ENCODE measurements at regions not wholly inside any gene's neighbourhood (a gene's known extent, or its start where the extent isn't known, plus 50 kb on each side); places are given as distances from the start of the nearest gene placed in this dataset.

DNA sequence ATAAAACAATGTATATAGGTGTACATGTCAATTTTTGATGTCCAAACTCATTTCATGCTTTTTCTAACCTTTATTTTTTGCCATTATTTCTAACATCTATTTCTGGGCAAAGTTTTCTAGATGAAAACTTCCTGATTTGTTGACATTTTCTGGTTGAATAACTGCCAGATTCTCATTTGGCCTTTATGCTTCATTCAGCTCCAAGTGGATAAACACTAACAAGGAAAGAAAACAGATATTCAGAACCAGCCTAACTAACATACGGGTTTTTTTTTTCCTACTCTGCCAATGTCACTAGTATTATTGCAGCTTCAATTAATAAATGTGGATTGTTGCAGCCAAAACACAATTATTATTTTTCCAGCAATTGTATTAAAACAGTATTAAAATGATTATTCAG, 50.9 kb upstream of the RAP1GDS1 start:
- H3K4me3 Mint-ChIP-seq = no peak overlapping the region
- H3K27ac Mint-ChIP-seq = no peak overlapping the region
- no peaks in the 10 kb centered on the region for H3K27me3 Mint-ChIP-seq
- no peak for DNase-seq (ENCODE audit: low spot score)
- ATAC-seq = no peak
- no peaks in the 10 kb centered on the region for H3K36me3 Mint-ChIP-seq
- H3K9me3 Mint-ChIP-seq = no peaks in the 10 kb centered on the region
- H3K4me1 Mint-ChIP-seq (ENCODE audit: low read depth in 2 of 2) = no peaks in the 10 kb centered on the region

- Mint-ChIP-seq H3K4me3 (no peak overlapping the region), H3K9me3 (no peaks in the 10 kb centered on the region), H3K27me3 (no peaks in the 10 kb centered on the region), H3K4me1 (ENCODE audit: low read depth in 2 of 2) (no peaks in the 10 kb centered on the region), H3K36me3 (no peaks in the 10 kb centered on the region), H3K27ac (no peak overlapping the region)
- no peak for DNase-seq (ENCODE audit: low spot score)
- no peak for ATAC-seq
Observed at GRCh38 chr4:98209111-98209510, 52.1 kb upstream of the RAP1GDS1 start.

GRCh38 chr4:98204236-98204553, 57.0 kb upstream of the RAP1GDS1 start:
- no peak for DNase-seq (ENCODE audit: low spot score)
- Mint-ChIP-seq H3K4me1 (ENCODE audit: low read depth in 2 of 2) (peaks cover 0 to 9% of the 10 kb centered on the region in 2 donors), H3K27ac (no peak overlapping the region), H3K9me3 (peaks cover 5% of the 10 kb centered on the region), H3K36me3 (peaks cover 11% of the 10 kb centered on the region), H3K27me3 (no peaks in the 10 kb centered on the region), H3K4me3 (no peak overlapping the region)
- ATAC-seq = no peak

- Mint-ChIP-seq H3K27ac (no peak overlapping the region), H3K27me3 (no peaks in the 10 kb centered on the region)
- no peak for DNase-seq (ENCODE audit: low spot score)
Observed at GRCh38 chr4:98203332-98204235, 57.6 kb upstream of the RAP1GDS1 start.

DNA sequence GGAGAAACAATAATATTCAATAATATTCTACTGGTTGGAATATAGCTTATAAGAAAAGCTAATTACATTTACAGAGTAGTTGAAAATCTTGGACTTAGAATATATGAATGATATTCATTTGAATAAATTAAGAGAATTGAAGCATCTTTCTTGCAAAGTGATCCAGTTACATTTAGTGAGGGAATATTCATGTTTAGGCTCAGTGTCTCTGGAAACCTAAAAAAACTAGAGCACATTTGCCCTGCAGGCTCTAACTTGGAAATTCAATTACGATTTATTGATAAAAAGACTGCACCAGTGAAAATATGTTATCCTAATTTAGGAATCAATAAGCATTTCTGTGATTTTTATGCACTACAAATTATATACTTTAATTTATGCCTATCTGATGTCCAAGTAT, 58.3 kb upstream of the RAP1GDS1 start:
- Mint-ChIP-seq H3K27me3 (no peaks in the 10 kb centered on the region), H3K9me3 (peaks cover 5% of the 10 kb centered on the region), H3K36me3 (peaks cover 16% of the 10 kb centered on the region), H3K4me1 (ENCODE audit: low read depth in 2 of 2) (peaks cover 0 to 9% of the 10 kb centered on the region in 2 donors), H3K27ac (no peak overlapping the region), H3K4me3 (no peak overlapping the region)
- ATAC-seq (no peak), DNase-seq (ENCODE audit: low spot score) (no peak)

More at GRCh38 chr4:98203332-98204235, 57.6 kb upstream of the RAP1GDS1 start:
- Mint-ChIP-seq H3K9me3 (peaks cover 5% of the 10 kb centered on the region), H3K36me3 (peaks cover 11% of the 10 kb centered on the region), H3K4me3 (no peak overlapping the region), H3K4me1 (ENCODE audit: low read depth in 2 of 2) (peaks cover 0 to 9% of the 10 kb centered on the region in 2 donors)
- peak in 1 of 2 donors; percentile 36 for ATAC-seq

DNA sequence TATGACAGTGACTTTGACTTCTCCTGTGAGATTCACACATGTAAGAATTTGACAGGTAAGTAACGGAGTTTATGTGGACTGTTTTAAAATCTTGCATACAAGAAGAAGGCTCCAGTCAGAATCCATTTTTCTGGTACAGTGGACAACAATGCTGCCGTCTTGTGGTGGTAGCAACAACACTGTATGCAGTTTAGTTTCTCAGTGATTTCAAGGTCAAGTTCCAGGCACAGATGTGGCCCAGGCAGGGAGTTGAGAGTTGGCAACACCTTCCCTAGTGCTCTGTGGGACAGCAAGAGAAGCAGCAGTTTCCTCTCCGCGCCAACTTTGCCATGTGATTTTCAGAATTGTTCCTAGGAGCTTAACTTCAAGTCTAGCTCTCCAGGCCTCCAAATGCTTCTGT, 56.0 kb upstream of the STPG2 start:
- Mint-ChIP-seq H3K4me1 (ENCODE audit: low read depth in 2 of 2) (peaks cover 0 to 9% of the 10 kb centered on the region in 2 donors), H3K27ac (no peak overlapping the region), H3K9me3 (peaks cover 10% of the 10 kb centered on the region), H3K27me3 (peaks cover 0 to 5% of the 10 kb centered on the region in 2 donors), H3K36me3 (peaks cover 28% of the 10 kb centered on the region), H3K4me3 (no peak overlapping the region)
- DNase-seq (ENCODE audit: low spot score) = no peak
- no peak for ATAC-seq

- DNase-seq (ENCODE audit: low spot score) = no peak
- peaks cover 0 to 13% of the 10 kb centered on the region in 2 donors for H3K27me3 Mint-ChIP-seq
- H3K4me3 Mint-ChIP-seq = no peak overlapping the region
- H3K27ac Mint-ChIP-seq = no peak overlapping the region
- no peak for ATAC-seq
- H3K36me3 Mint-ChIP-seq = peaks cover 27% of the 10 kb centered on the region
- H3K4me1 Mint-ChIP-seq (ENCODE audit: low read depth in 2 of 2) = no peaks in the 10 kb centered on the region
- H3K9me3 Mint-ChIP-seq = peaks cover 4% of the 10 kb centered on the region
Observed at GRCh38 chr4:98195005-98195404, 51.7 kb upstream of the STPG2 start.

GRCh38 chr4:98193459-98194105, 50.3 kb upstream of the STPG2 start:
- Mint-ChIP-seq H3K36me3 (peaks cover 27% of the 10 kb centered on the region), H3K9me3 (peaks cover 4% of the 10 kb centered on the region), H3K27ac (no peak overlapping the region), H3K27me3 (peaks cover 0 to 13% of the 10 kb centered on the region in 2 donors), H3K4me3 (no peak overlapping the region), H3K4me1 (ENCODE audit: low read depth in 2 of 2) (no peaks in the 10 kb centered on the region)
- ATAC-seq = no peak
- DNase-seq (ENCODE audit: low spot score) = no peak

All from natural killer cell treated with Interleukin-12 subunit alpha and Interleukin-12 subunit beta and Interleukin-15 and Interleukin-18, amount 100 ng/mL, for 72 hours (primary cell).